ENCODE measurements at regions not wholly inside any gene's neighbourhood (a gene's known extent, or its start where the extent isn't known, plus 50 kb on each side); places are given as distances from the start of the nearest gene placed in this dataset.

- TF ChIP-seq POU2F2 (IDR thresholded peaks at IDR 0.05; ENCODE audit: low read depth, low read length) (no peak), POLR2AphosphoS5 (IDR thresholded peaks at IDR 0.05; ENCODE audit: low read depth, low read length) (no peak), POLR2A (IDR thresholded peaks at IDR 0.05; ENCODE audit: low read depth, low read length) (no peak), TAF1 (IDR thresholded peaks at IDR 0.05; ENCODE audit: low read depth, low read length) (no peak), SPI1 (IDR thresholded peaks at IDR 0.05; ENCODE audit: low read depth, low read length) (no peak), PAX5 (IDR thresholded peaks at IDR 0.05; ENCODE audit: insufficient read depth, low read length, severe bottlenecking) (no peak)
Measured at GRCh38 chr15:47188758-47189507, 528.4 kb upstream of the SEMA6D start.
